SK-N-SH treated with all-trans-retinoic acid at 6 μM for 48 hours (cell line): ENCODE measurements at regions not wholly inside any gene's neighbourhood (a gene's known extent, or its start where the extent isn't known, plus 50 kb on each side); places are given as distances from the start of the nearest gene placed in this dataset.
"Not testable (repeated sequence)": the region's sequence is repeated elsewhere in the genome, so short reads cannot be mapped to it uniquely, and the experiment has no call there.

ENCODE experiments used
- ATAC-seq: fragments of 200-7000 bp; cut with Tn5 transposase; 3 replicates; pipeline ENCODE4 v1.9.1; 2020; ENCODE audit warnings: mild to moderate bottlenecking, moderate library complexity
- CSDC2 ChIP-seq: fragments of 250-450 bp; sonication (Bioruptor Pico); IDR thresholded peaks from 2 replicates; pipeline ENCODE4 v1.5.0; 2020; ENCODE audit warnings: mild to moderate bottlenecking, moderate library complexity
- GLIS3 ChIP-seq: fragments of 250-450 bp; sonication (Bioruptor Pico); IDR thresholded peaks from 2 replicates; pipeline ENCODE4 v1.5.0; 2020; ENCODE audit warnings: mild to moderate bottlenecking, moderate library complexity
- POU6F1 ChIP-seq: fragments of 250-450 bp; sonication (Bioruptor Pico); IDR thresholded peaks from 2 replicates; pipeline ENCODE4 v1.8.0; 2021; ENCODE audit warnings: low read depth, mild to moderate bottlenecking, moderate library complexity, borderline replicate concordance
- PPARA ChIP-seq: fragments of 250-450 bp; sonication (Bioruptor Pico); IDR thresholded peaks from 2 replicates; pipeline ENCODE4 v1.5.0; 2020; ENCODE audit warnings: mild to moderate bottlenecking, borderline replicate concordance
- SNAI2 ChIP-seq: fragments of 250-450 bp; sonication (Bioruptor Pico); IDR thresholded peaks from 2 replicates; pipeline ENCODE4 v1.5.0; 2020; ENCODE audit warnings: mild to moderate bottlenecking, moderate library complexity
- ZC3H10 ChIP-seq: fragments of 250-450 bp; sonication (Bioruptor Pico); IDR thresholded peaks from 2 replicates; pipeline ENCODE4 v1.5.1; 2021; ENCODE audit warnings: mild to moderate bottlenecking, moderate library complexity
- TF ChIP-seq, protein P1 (sequence below): fragments of 250-450 bp; sonication (Bioruptor Pico); IDR thresholded peaks from 2 replicates; pipeline ENCODE4 v1.5.1; 2020; ENCODE audit warnings: low read depth, mild to moderate bottlenecking, moderate library complexity
- TF ChIP-seq, protein P2 (sequence below): fragments of 250-450 bp; sonication (Bioruptor Pico); IDR thresholded peaks from 2 replicates; pipeline ENCODE4 v1.5.0; 2020; ENCODE audit warnings: mild to moderate bottlenecking, moderate library complexity

- peak; percentile 95 for ATAC-seq
Observed at GRCh38 chr16:22436823-22437652, 62.6 kb upstream of the CDR2 start.

DNA sequence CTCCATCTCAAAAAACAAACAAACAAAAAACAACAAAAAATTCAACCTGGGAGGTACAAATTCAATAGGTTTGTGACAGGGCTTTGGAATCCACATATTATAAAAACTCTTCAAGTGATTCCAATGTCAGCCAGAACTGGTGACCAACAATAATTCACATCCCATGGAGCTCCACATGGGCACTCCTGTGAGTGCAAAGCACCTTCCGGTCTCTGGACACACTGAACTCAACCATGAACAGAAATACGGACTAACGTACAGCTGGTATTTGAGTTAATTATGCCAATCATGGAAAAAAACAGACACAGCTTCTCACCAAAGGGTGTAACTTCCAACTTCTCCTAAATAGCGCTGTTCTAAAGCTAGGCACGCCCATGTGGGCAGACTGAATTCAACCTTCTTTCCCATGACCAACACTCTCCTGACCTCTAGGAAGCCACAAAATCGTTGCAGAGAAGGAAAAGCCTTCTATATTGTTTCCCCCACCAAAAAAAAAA lies 62.0 kb upstream of the CDR2 start:
- ATAC-seq: peak; percentile 83

DNA sequence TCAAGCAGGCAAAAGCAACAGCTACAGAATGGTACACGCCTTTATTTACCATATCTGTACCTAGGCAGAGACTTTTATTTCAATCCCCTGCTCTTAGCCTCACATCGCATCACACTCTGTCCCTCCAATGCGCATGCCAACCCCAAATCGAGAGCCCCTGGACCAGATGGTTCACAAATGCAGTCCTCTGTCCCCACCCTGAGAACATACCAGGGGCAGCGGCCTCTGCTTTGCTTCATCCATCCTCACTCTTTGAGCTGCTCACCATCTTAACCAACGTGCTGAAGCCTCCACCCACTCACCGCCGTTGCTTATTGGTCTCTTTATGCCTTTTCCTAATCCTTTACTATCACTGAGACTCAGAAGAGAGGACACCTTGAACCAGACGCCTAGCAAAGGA lies 56.9 kb upstream of the CDR2 start:
- ATAC-seq: not testable (repeated sequence)

- TF ChIP-seq PPARA (CRISPR knock-in tag) (no peak), CSDC2 (CRISPR knock-in tag) (no peak)
- TF ChIP-seq, protein P1, sequence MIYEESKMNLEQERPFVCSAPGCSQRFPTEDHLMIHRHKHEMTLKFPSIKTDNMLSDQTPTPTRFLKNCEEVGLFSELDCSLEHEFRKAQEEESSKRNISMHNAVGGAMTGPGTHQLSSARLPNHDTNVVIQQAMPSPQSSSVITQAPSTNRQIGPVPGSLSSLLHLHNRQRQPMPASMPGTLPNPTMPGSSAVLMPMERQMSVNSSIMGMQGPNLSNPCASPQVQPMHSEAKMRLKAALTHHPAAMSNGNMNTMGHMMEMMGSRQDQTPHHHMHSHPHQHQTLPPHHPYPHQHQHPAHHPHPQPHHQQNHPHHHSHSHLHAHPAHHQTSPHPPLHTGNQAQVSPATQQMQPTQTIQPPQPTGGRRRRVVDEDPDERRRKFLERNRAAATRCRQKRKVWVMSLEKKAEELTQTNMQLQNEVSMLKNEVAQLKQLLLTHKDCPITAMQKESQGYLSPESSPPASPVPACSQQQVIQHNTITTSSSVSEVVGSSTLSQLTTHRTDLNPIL (CRISPR knock-in tag): no peak
- TF ChIP-seq, protein P2, sequence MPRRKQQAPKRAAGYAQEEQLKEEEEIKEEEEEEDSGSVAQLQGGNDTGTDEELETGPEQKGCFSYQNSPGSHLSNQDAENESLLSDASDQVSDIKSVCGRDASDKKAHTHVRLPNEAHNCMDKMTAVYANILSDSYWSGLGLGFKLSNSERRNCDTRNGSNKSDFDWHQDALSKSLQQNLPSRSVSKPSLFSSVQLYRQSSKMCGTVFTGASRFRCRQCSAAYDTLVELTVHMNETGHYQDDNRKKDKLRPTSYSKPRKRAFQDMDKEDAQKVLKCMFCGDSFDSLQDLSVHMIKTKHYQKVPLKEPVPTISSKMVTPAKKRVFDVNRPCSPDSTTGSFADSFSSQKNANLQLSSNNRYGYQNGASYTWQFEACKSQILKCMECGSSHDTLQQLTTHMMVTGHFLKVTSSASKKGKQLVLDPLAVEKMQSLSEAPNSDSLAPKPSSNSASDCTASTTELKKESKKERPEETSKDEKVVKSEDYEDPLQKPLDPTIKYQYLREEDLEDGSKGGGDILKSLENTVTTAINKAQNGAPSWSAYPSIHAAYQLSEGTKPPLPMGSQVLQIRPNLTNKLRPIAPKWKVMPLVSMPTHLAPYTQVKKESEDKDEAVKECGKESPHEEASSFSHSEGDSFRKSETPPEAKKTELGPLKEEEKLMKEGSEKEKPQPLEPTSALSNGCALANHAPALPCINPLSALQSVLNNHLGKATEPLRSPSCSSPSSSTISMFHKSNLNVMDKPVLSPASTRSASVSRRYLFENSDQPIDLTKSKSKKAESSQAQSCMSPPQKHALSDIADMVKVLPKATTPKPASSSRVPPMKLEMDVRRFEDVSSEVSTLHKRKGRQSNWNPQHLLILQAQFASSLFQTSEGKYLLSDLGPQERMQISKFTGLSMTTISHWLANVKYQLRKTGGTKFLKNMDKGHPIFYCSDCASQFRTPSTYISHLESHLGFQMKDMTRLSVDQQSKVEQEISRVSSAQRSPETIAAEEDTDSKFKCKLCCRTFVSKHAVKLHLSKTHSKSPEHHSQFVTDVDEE (CRISPR knock-in tag): no peak
- TF ChIP-seq, all 23 proteins: peak for 0
- no peak for ATAC-seq
Observed at GRCh38 chr16:22428654-22429053, 54.2 kb upstream of the CDR2 start.

- no peak for TF ChIP-seq POU6F1
- no peak for ATAC-seq
Observed at GRCh38 chr16:22427556-22427955, 53.1 kb upstream of the CDR2 start.

DNA sequence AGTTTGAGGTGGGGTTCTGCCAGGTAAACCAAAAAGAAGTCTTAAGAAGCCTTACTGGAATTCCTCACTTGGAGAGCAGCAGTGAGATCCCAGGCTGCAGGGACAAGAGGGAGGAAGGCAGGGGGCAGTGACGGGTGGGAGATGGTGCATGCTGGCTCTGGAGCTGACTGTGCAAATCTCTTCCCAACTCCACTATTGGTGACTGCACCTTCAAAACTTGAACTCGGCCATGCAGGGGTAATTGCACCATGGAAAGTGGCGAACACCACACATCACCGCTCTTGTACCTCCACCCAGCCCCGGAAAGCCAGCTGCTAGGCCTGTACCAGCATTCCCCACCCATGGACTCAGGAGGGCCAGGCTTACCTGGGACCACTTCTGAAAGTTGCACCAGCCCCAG lies 51.4 kb upstream of the CDR2 start:
- ATAC-seq: peak; percentile 23; the same call in 2 of the 3 replicates
- TF ChIP-seq, protein P2 (CRISPR knock-in tag): no peak
- TF ChIP-seq ZC3H10 (no peak), SNAI2 (no peak), GLIS3 (CRISPR knock-in tag) (no peak)

- ATAC-seq: peak; percentile 83
- no peak for TF ChIP-seq SNAI2
Observed at GRCh38 chr16:22425036-22425801, 50.8 kb upstream of the CDR2 start.
